Right ventricle myocardium superior (tissue), 1 donor: ENCODE measurements at regions not wholly inside any gene's neighbourhood (a gene's known extent, or its start where the extent isn't known, plus 50 kb on each side); places are given as distances from the start of the nearest gene placed in this dataset.

Source experiments
- ATAC-seq: fragments of 200-7000 bp; cut with Tn5 transposase; one replicate; pipeline ENCODE4 v1.9.1; 2020; ENCODE audit warnings: mild to moderate bottlenecking; ENCODE audit not compliant: poor library complexity
- DNase-seq: peaks from one replicate; pipeline ENCODE4 v3.0.0-alpha.2; 2020
- intact Hi-C: fragments of 100-400 bp; cut with DNase I; formaldehyde crosslinking; loops from one replicate; pipeline ENCODE4 v1.11.2; 2022
- donor health status: DM: no; HTN: yes; CAD: no; lungs with severe emphysema.

- DNase-seq (no peak), ATAC-seq (no peak)
- intact Hi-C loops = no loop called here
Observed at GRCh38 chr2:239668042-239668441, 267.2 kb upstream of the HDAC4 start.

- intact Hi-C loops = no loop called here
- DNase-seq = no peak
- ATAC-seq = no peak
Observed at GRCh38 chr2:239667431-239667985, 266.7 kb upstream of the HDAC4 start.

GRCh38 chr2:239666855-239667376 lies 266.1 kb upstream of the HDAC4 start:
- no peak for DNase-seq
- ATAC-seq = no peak
- intact Hi-C loops = no loop called here

- ATAC-seq (no peak), DNase-seq (no peak)
- intact Hi-C loops = no loop called here
Observed at GRCh38 chr2:239666053-239666854, 265.4 kb upstream of the HDAC4 start.

- DNase-seq (no peak), ATAC-seq (no peak)
- intact Hi-C loops = no loop called here
Observed at GRCh38 chr2:239664216-239664810, 263.5 kb upstream of the HDAC4 start.

GRCh38 chr2:239663364-239663924 lies 262.6 kb upstream of the HDAC4 start:
- DNase-seq = no peak
- intact Hi-C loops = no loop called here
- ATAC-seq = no peak

- intact Hi-C loops = no loop called here
- ATAC-seq (no peak), DNase-seq (no peak)
Observed at GRCh38 chr2:239662413-239663120, 261.7 kb upstream of the HDAC4 start.

- intact Hi-C loops = no loop called here
- DNase-seq = no peak
Observed at GRCh38 chr2:239661334-239662312, 260.8 kb upstream of the HDAC4 start.

GRCh38 chr2:239660390-239661230 lies 259.8 kb upstream of the HDAC4 start:
- ATAC-seq (no peak), DNase-seq (no peak)
- intact Hi-C loops = no loop called here

More at GRCh38 chr2:239661334-239662312, 260.8 kb upstream of the HDAC4 start:
- ATAC-seq = no peak

GRCh38 chr2:239657992-239658391 lies 257.2 kb upstream of the HDAC4 start:
- intact Hi-C loops = no loop called here
- DNase-seq = no peak

GRCh38 chr2:239657236-239657635 lies 256.4 kb upstream of the HDAC4 start:
- ATAC-seq (no peak), DNase-seq (no peak)
- intact Hi-C loops = no loop called here

More at GRCh38 chr2:239657992-239658391, 257.2 kb upstream of the HDAC4 start:
- no peak for ATAC-seq

- intact Hi-C loops = no loop called here
- no peak for ATAC-seq
- no peak for DNase-seq
Observed at GRCh38 chr2:239654266-239654665, 253.4 kb upstream of the HDAC4 start.

- intact Hi-C loops = no loop called here
- ATAC-seq (no peak), DNase-seq (no peak)
Observed at GRCh38 chr2:239651859-239652258, 251.0 kb upstream of the HDAC4 start.

GRCh38 chr2:239650674-239651073 lies 249.9 kb upstream of the HDAC4 start:
- DNase-seq = no peak
- intact Hi-C loops = no loop called here
- ATAC-seq = no peak

- intact Hi-C loops = no loop called here
- DNase-seq (no peak), ATAC-seq (no peak)
Observed at GRCh38 chr2:239649309-239649708, 248.5 kb upstream of the HDAC4 start.

GRCh38 chr2:239648607-239649006 lies 247.8 kb upstream of the HDAC4 start:
- intact Hi-C loops = no loop called here
- ATAC-seq = no peak
- DNase-seq = no peak
